Psoas muscle (tissue), 7 donors: ENCODE measurements at regions not wholly inside any gene's neighbourhood (a gene's known extent, or its start where the extent isn't known, plus 50 kb on each side); places are given as distances from the start of the nearest gene placed in this dataset.
A peak's percentile ranks its signal among the peaks of the same experiment; 100 is the strongest.

Experiments
- ATAC-seq, 4 donors: fragments of 200-7000 bp; cut with Tn5 transposase; one replicate each; pipeline ENCODE4 v1.9.1; 2020; ENCODE audit warnings: moderate library complexity in 3 of 4, mild to moderate bottlenecking in 2 of 4
- DNase-seq, 2 donors: peaks; one replicate each; pipeline ENCODE4 v3.0.0-alpha.2; 2020
- H3K27ac ChIP-seq: fragments of 200-600 bp; one replicate; pipeline ENCODE4 v1.8.0; 2022
- H3K27me3 ChIP-seq, 3 donors: fragments of 200-600 bp in 1 of 3; one replicate each; pipeline versions ENCODE4 v1.6.1 to v1.8.0; 2013 to 2022; ENCODE audit warnings: low read length in 2 of 3, mild to moderate bottlenecking in 2 of 3, moderate library complexity in 1 of 3; ENCODE audit not compliant: insufficient read depth in 3 of 3
- H3K36me3 ChIP-seq, 2 donors: fragments of 200-600 bp in 1 of 2; one replicate each; pipeline versions ENCODE4 v1.6.1 to v1.8.0; 2013 to 2022; ENCODE audit warnings: low read depth in 1 of 2, mild to moderate bottlenecking in 1 of 2, moderate library complexity in 1 of 2; ENCODE audit not compliant: insufficient read depth in 1 of 2
- H3K4me1 ChIP-seq: fragments of 200-600 bp; one replicate; pipeline ENCODE4 v1.8.0; 2022
- H3K4me3 ChIP-seq: fragments of 200-600 bp; one replicate; pipeline ENCODE4 v1.8.0; 2022; ENCODE audit warnings: mild to moderate bottlenecking
- H3K9me3 ChIP-seq: fragments of 200-600 bp; one replicate; pipeline ENCODE4 v1.8.0; 2022
- WGBS, 3 donors: extraction: QIAGEN DNeasy Blood & Tissue Kit; methylation state at CpG; one replicate each; pipeline versions ENCODE4 v1.1.6 to v1.1.7; 2013; 5-methylcytosine and 5-hydroxymethylcytosine counted together
- intact Hi-C, 2 donors: fragments of 100-400 bp; cut with DNase I; formaldehyde crosslinking; loops; one replicate each; pipeline versions ENCODE4 v1.11.0 to v1.14.2; 2022
- TF ChIP-seq, protein P1 (sequence below): fragments of 200-600 bp; IDR thresholded peaks from one replicate; pipeline ENCODE4 v1.8.0; 2022; ENCODE audit warnings: antibody characterized with exemption
- donor health status: healthy with polysubstance abuse.
- donor health status: DM: no; HTN: no; CAD: no; lungs with moderate emphysema.
- donor health status: Bipolar disorder and iron deficiency.
- donor health status: healthy.
- donor health status: DM: yes; HTN: yes; CAD: no.
- donor health status: DM: no; HTN: no; CAD: no.
- donor health status: DM: yes; HTN: yes; CAD: no.

GRCh38 chr15:62843311-62843710 lies 199.2 kb upstream of the TPM1 start:
- no peak for DNase-seq
- no peaks in the 10 kb centered on the region for H3K27me3 ChIP-seq
- ATAC-seq, result no peak
- H3K36me3 ChIP-seq, result peaks cover 0 to 39% of the 10 kb centered on the region in 2 donors
- no peaks in the 10 kb centered on the region for H3K9me3 ChIP-seq
- intact Hi-C loops, result no loop called here
- TF ChIP-seq, protein P1, sequence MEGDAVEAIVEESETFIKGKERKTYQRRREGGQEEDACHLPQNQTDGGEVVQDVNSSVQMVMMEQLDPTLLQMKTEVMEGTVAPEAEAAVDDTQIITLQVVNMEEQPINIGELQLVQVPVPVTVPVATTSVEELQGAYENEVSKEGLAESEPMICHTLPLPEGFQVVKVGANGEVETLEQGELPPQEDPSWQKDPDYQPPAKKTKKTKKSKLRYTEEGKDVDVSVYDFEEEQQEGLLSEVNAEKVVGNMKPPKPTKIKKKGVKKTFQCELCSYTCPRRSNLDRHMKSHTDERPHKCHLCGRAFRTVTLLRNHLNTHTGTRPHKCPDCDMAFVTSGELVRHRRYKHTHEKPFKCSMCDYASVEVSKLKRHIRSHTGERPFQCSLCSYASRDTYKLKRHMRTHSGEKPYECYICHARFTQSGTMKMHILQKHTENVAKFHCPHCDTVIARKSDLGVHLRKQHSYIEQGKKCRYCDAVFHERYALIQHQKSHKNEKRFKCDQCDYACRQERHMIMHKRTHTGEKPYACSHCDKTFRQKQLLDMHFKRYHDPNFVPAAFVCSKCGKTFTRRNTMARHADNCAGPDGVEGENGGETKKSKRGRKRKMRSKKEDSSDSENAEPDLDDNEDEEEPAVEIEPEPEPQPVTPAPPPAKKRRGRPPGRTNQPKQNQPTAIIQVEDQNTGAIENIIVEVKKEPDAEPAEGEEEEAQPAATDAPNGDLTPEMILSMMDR, result no peak
- H3K27ac ChIP-seq, result no peak overlapping the region
- WGBS, 3 donors, result 57 to 82% (median 78%) methylated on average over 5 of the region's 5 CpGs
- no peak overlapping the region for H3K4me3 ChIP-seq
- peaks cover 19% of the 10 kb centered on the region for H3K4me1 ChIP-seq

DNA sequence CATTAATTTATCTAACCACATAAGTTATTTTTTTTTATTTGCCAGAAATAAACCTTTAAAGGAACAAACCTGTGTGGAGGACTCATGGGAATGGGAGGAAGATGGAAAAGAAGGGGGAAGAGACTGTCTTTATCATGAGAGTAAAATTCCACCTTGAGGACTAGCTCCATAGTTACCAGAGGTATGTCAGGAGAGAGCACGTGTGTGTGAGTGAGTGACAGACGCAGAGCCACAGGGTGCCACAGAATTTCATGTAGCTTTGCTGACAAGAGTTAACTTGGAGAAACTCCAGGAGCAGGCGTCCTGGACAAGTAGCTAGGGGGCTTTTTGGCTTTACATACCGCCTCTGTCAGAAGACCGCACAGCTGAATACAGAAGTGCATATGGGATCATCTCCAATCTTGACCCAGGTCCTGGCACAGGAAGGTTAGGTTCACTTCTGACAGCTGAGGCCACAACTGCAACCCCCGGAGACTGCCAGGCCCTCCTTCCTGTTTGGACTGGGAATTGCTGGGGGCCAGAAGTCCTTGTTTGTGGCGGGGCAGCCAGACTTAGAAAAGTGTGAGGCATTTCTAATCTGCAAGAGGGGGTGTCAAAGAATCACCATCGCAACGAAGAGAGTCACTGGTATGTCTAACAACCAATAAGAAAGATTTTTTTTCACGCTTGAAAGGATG lies 197.8 kb upstream of the TPM1 start:
- no peak for ATAC-seq
- TF ChIP-seq, protein P1, result no peak
- peaks cover 22% of the 10 kb centered on the region for H3K4me1 ChIP-seq
- no peak overlapping the region for H3K27ac ChIP-seq
- no peak overlapping the region for H3K4me3 ChIP-seq
- no peaks in the 10 kb centered on the region for H3K9me3 ChIP-seq
- H3K27me3 ChIP-seq, result no peaks in the 10 kb centered on the region
- no peak for DNase-seq
- WGBS, 3 donors, result 49 to 70% (median 59%) methylated on average over 10 of the region's 10 CpGs
- intact Hi-C loops, result no loop called here
- H3K36me3 ChIP-seq, result peaks cover 0 to 26% of the 10 kb centered on the region in 2 donors

GRCh38 chr15:62845241-62846126 lies 197.1 kb upstream of the TPM1 start:
- H3K27ac ChIP-seq, result no peak overlapping the region
- intact Hi-C loops, result no loop called here
- no peaks in the 10 kb centered on the region for H3K9me3 ChIP-seq
- 51 to 56% (median 55%) methylated on average over 12 of the region's 12 CpGs for WGBS, 3 donors
- H3K27me3 ChIP-seq, result no peaks in the 10 kb centered on the region
- DNase-seq (no peak), ATAC-seq (peak in 1 of 4 donors; percentile 35)
- TF ChIP-seq, protein P1, result no peak
- H3K36me3 ChIP-seq, result peaks cover 0 to 18% of the 10 kb centered on the region in 2 donors
- no peak overlapping the region for H3K4me3 ChIP-seq
- peaks cover 22% of the 10 kb centered on the region for H3K4me1 ChIP-seq

DNA sequence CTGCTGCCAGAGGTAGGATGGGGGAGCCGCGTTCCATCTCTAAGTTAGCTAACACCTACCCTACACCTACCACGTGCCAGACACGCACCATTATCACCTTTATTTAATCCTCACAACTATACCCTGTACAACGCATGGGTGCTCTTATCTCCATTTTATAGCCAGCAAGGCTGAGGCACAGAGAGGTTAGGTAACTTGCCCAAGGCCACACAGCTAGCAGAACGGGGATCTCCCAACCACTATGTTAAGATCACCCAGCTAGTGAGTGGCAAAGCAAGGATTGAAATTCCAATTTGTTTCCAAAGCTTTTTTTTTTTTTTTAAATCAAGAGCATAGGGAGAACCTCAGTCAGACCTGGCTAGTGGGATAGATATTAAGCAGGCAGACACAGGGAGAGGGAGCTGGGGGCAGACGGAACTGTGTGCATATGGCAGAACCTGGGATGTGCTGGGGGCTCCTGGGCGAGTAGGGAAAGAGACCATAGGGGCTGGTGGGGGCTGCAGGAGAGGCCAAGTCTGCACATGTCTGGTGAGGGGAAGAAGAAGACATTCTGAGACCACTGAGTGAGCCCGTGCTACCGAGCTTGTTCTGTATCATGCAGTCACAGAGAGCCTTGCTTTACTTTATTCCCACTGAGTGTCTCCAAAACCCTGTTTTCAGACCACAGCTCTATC lies 196.3 kb upstream of the TPM1 start:
- DNase-seq, result no peak
- H3K4me1 ChIP-seq, result peaks cover 22% of the 10 kb centered on the region
- peak in 1 of 4 donors; percentile 3 for ATAC-seq
- no peaks in the 10 kb centered on the region for H3K9me3 ChIP-seq
- intact Hi-C loops, result no loop called here
- H3K27ac ChIP-seq, result no peak overlapping the region
- TF ChIP-seq, protein P1, result no peak
- H3K36me3 ChIP-seq, result peaks cover 0 to 10% of the 10 kb centered on the region in 2 donors
- H3K27me3 ChIP-seq, result no peaks in the 10 kb centered on the region
- 75 to 86% (median 79%) methylated on average over 10 of the region's 10 CpGs for WGBS, 3 donors
- no peak overlapping the region for H3K4me3 ChIP-seq
